SU-DHL-6 (cell line): ENCODE measurements at regions not wholly inside any gene's neighbourhood (a gene's known extent, or its start where the extent isn't known, plus 50 kb on each side); places are given as distances from the start of the nearest gene placed in this dataset.

Experiments
- H2AFZ ChIP-seq: fragments of 200-600 bp; sonication (generic); 2 replicates; pipeline ENCODE4 v1.6.1; 2014; ENCODE audit warnings: low read depth, mild to moderate bottlenecking, moderate library complexity, mixed read lengths, antibody characterized with exemption, low read length; ENCODE audit not compliant: severe bottlenecking
- H3F3A ChIP-seq: fragments of 200-600 bp; shearing (Covaris generic); 2 replicates; pipeline ENCODE4 v1.6.0; 2016; ENCODE audit warnings: antibody characterized with exemption, mild to moderate bottlenecking; ENCODE audit not compliant: insufficient read depth
- H3K27ac ChIP-seq: fragments of 200-600 bp; sonication (generic); 2 replicates; pipeline ENCODE4 v1.5.1; 2016; ENCODE audit warnings: low read depth, mild to moderate bottlenecking, low read length, moderate library complexity, mixed read lengths
- H3K27me3 ChIP-seq: fragments of 200-600 bp; sonication (generic), shearing (Covaris generic); 2 replicates; pipeline ENCODE4 v1.6.0; 2014; ENCODE audit warnings: mild to moderate bottlenecking, low read length
- H3K36me3 ChIP-seq: fragments of 200-600 bp; sonication (generic); 2 replicates; pipeline ENCODE4 v1.6.1; 2014; ENCODE audit warnings: mild to moderate bottlenecking, low read length, mixed read lengths
- H3K4me2 ChIP-seq: fragments of 300-600, 200-600 bp; shearing (Covaris generic), sonication (generic); 2 replicates; pipeline ENCODE4 v1.6.0; 2014; ENCODE audit warnings: low read length, low read depth, mild to moderate bottlenecking; ENCODE audit not compliant: poor library complexity, severe bottlenecking
- H3K4me3 ChIP-seq: fragments of 200-600 bp; sonication (generic); 2 replicates; pipeline ENCODE4 v1.5.1; 2014; ENCODE audit warnings: antibody characterized with exemption, low read length, mild to moderate bottlenecking, mixed read lengths; ENCODE audit not compliant: insufficient read depth, poor library complexity, severe bottlenecking
- H3K79me2 ChIP-seq: fragments of 200-600 bp; sonication (generic); 2 replicates; pipeline ENCODE4 v1.6.1; 2014; ENCODE audit warnings: mild to moderate bottlenecking, low read length, moderate library complexity; ENCODE audit not compliant: insufficient read depth
- H3K9ac ChIP-seq: fragments of 200-600 bp; sonication (generic); 2 replicates; pipeline ENCODE4 v1.7.0; 2014; ENCODE audit warnings: mild to moderate bottlenecking, low read length
- H3K9me2 ChIP-seq: fragments of 200-600 bp; sonication (generic); replicated peaks from 2 replicates; pipeline ENCODE4 v1.6.1; 2014; ENCODE audit warnings: low read length; ENCODE audit not compliant: insufficient read depth
- H3K9me3 ChIP-seq: fragments of 200-600 bp; sonication (generic); 2 replicates; pipeline ENCODE4 v1.6.1; 2014; ENCODE audit warnings: low read length, mixed read lengths; ENCODE audit not compliant: insufficient read depth
- H4K20me1 ChIP-seq: fragments of 200-600 bp; sonication (generic); 2 replicates; pipeline ENCODE4 v1.6.1; 2014; ENCODE audit warnings: low read depth, mild to moderate bottlenecking, antibody characterized with exemption, low read length, moderate library complexity, mixed read lengths
- CTCF ChIP-seq: fragments of 200-600 bp; sonication (generic); IDR thresholded peaks from one replicate; pipeline ENCODE4 v1.5.1; 2017; ENCODE audit warnings: antibody characterized with exemption, mild to moderate bottlenecking, low read length, moderate library complexity; ENCODE audit not compliant: insufficient read depth, poor library complexity, severe bottlenecking
- EZH2phosphoT487 ChIP-seq: fragments of 200-600 bp; sonication (generic), shearing (Covaris generic); conservative IDR thresholded peaks from 2 replicates; pipeline ENCODE4 v1.6.1; 2018; ENCODE audit warnings: mild to moderate bottlenecking, antibody characterized with exemption, low read length, moderate library complexity, mixed read lengths

- Histone ChIP-seq H3K4me2 (no peak overlapping the region), H3K9ac (no peak overlapping the region), H3F3A (no peaks in the 10 kb centered on the region), H3K9me2 (no peaks in the 10 kb centered on the region), H3K79me2 (no peaks in the 10 kb centered on the region), H3K27me3 (no peaks in the 10 kb centered on the region), H2AFZ (no peak overlapping the region), H3K4me3 (no peak overlapping the region), H3K36me3 (no peaks in the 10 kb centered on the region), H3K9me3 (no peaks in the 10 kb centered on the region), H3K27ac (no peak overlapping the region), H4K20me1 (no peaks in the 10 kb centered on the region)
- TF ChIP-seq CTCF = no peak
- no peak for TF ChIP-seq EZH2phosphoT487
These were observed 271.8 kb upstream of the B3GAT1 start for GRCh38 chr11:134683860-134684259.

- no peaks in the 10 kb centered on the region for H3K79me2 ChIP-seq
- H3K9me3 ChIP-seq = no peaks in the 10 kb centered on the region
- no peak overlapping the region for H3K4me3 ChIP-seq
- no peak overlapping the region for H3K9ac ChIP-seq
- TF ChIP-seq EZH2phosphoT487 (no peak), CTCF (no peak)
- H3F3A ChIP-seq = no peaks in the 10 kb centered on the region
- no peak overlapping the region for H2AFZ ChIP-seq
- no peaks in the 10 kb centered on the region for H4K20me1 ChIP-seq
- H3K4me2 ChIP-seq = no peak overlapping the region
- H3K36me3 ChIP-seq = no peaks in the 10 kb centered on the region
- no peaks in the 10 kb centered on the region for H3K9me2 ChIP-seq
- no peak overlapping the region for H3K27ac ChIP-seq
- no peaks in the 10 kb centered on the region for H3K27me3 ChIP-seq
These were observed 270.5 kb upstream of the B3GAT1 start for GRCh38 chr11:134682577-134682976.

GRCh38 chr11:134679592-134679991, 267.6 kb upstream of the B3GAT1 start:
- H3K4me3 ChIP-seq = no peak overlapping the region
- no peaks in the 10 kb centered on the region for H3F3A ChIP-seq
- no peaks in the 10 kb centered on the region for H3K9me2 ChIP-seq

More at GRCh38 chr11:134679592-134679991, 267.6 kb upstream of the B3GAT1 start:
- Histone ChIP-seq H2AFZ (no peak overlapping the region), H3K4me2 (no peak overlapping the region), H3K9ac (no peak overlapping the region), H4K20me1 (no peaks in the 10 kb centered on the region), H3K27me3 (no peaks in the 10 kb centered on the region), H3K9me3 (no peaks in the 10 kb centered on the region), H3K27ac (no peak overlapping the region), H3K36me3 (no peaks in the 10 kb centered on the region), H3K79me2 (no peaks in the 10 kb centered on the region)
- TF ChIP-seq CTCF (no peak), EZH2phosphoT487 (no peak)
